Brain microvascular endothelial cell (primary cell): ENCODE measurements at regions not wholly inside any gene's neighbourhood (a gene's known extent, or its start where the extent isn't known, plus 50 kb on each side); places are given as distances from the start of the nearest gene placed in this dataset.
"Not testable (repeated sequence)": the region's sequence is repeated elsewhere in the genome, so short reads cannot be mapped to it uniquely, and the experiment has no call there.

Experiments
- DNase-seq: peaks from one replicate; pipeline ENCODE4 v3.0.0-alpha.2; 2020
- H3K27ac ChIP-seq: fragments of 250-450 bp; sonication (Bioruptor Pico); 2 replicates; pipeline ENCODE4 v1.5.1; 2020; ENCODE audit warnings: mild to moderate bottlenecking, moderate library complexity
- H3K27me3 ChIP-seq: fragments of 250-450 bp; sonication (Bioruptor Pico); replicated peaks from 2 replicates; pipeline ENCODE4 v1.5.1; 2020; ENCODE audit warnings: mild to moderate bottlenecking
- H3K36me3 ChIP-seq: fragments of 250-450 bp; sonication (Bioruptor Pico); replicated peaks from 2 replicates; pipeline ENCODE4 v1.5.1; 2020; ENCODE audit warnings: mild to moderate bottlenecking
- H3K4me3 ChIP-seq: 2 replicates; pipeline ENCODE4 v1.5.1; 2011; ENCODE audit warnings: low read depth, mild to moderate bottlenecking, control low read depth, low read length, moderate library complexity
- CTCF ChIP-seq: IDR thresholded peaks from 2 replicates; pipeline ENCODE4 v1.5.1; 2011; ENCODE audit warnings: low read depth, mild to moderate bottlenecking, moderate library complexity, low read length, control low read depth, inconsistent platforms; ENCODE audit errors: missing control alignments
- in situ Hi-C: cut with HindIII; loops from 2 replicates; pipeline ENCODE4 v1.10.0; 2017; ENCODE audit warnings: low sequenced_read_pairs, low pct_ligation_motif_present

DNA sequence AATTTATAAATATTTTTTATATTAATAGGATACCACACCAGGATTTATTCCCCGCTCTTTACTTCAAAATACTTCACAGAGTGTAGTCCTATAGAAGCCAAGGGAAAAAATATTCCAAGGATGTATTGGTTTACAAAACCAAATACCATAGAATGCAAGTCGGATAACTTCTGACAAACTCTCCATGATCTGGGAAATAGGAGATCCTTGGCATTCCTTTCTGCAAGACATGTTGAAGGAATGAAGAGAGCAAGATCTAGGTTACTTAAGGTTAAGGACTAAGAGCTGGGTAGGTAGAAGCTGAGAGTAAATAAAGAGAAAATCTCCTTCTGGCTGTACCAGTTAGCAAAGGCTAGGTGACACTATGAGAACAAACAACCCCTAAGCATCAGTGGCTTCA, 141.2 kb downstream of the LRATD1 start:
- H3K27me3 ChIP-seq, result no peaks in the 10 kb centered on the region
- TF ChIP-seq CTCF, result no peak
- H3K27ac ChIP-seq, result no peak overlapping the region
- DNase-seq, result no peak
- H3K4me3 ChIP-seq, result no peak overlapping the region
- no peaks in the 10 kb centered on the region for H3K36me3 ChIP-seq
- in situ Hi-C loops, result no loop called here

DNA sequence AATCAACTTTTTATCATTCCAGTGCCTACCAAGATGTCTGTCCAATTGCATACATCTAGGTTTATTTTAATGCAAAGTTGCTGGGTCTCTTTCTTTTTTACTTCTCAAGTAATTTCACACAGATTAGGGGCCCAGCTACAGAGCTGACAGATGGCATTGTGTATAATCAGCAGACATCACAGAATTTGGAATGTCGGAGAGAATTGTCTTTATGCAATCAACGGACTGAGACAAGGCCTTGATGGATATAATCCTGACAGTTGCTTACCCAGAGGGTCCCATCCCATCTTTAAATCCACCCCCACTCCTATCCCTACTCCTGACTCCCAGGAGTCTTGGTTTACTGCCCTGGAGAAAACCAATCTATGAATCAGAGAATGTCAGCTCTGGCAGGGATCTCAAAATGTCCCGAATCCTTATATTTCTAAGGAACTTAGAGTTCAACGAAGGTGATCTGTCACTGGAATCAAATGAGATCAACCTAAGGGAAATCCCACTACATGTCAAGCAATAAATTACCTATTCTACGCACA, 142.0 kb downstream of the LRATD1 start:
- no peak for TF ChIP-seq CTCF
- Histone ChIP-seq H3K27ac (no peak overlapping the region), H3K4me3 (no peak overlapping the region), H3K36me3 (no peaks in the 10 kb centered on the region), H3K27me3 (no peaks in the 10 kb centered on the region)
- no peak for DNase-seq
- in situ Hi-C loops, result no loop called here

DNA sequence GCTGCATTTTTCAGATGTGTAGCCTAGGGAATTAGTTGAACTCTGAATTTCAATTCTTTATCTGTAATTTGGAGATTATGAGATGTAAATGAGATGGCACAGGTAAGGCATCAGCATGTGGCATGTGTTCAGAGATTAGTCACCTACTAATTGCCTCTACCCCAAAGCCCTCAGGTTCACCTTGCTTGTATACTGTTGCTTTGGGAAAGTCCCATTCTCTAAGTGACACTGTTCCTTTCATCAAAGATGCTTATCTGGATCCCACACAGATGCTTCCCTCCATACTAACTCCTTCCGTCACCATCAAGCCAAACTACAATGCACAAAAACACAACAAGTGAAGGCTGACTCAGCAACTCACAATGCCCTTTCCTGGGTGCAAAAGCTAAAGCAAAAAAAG, 143.7 kb downstream of the LRATD1 start:
- Histone ChIP-seq H3K27me3 (no peaks in the 10 kb centered on the region), H3K27ac (no peak overlapping the region), H3K36me3 (no peaks in the 10 kb centered on the region), H3K4me3 (no peak overlapping the region)
- TF ChIP-seq CTCF, result no peak
- in situ Hi-C loops, result no loop called here
- no peak for DNase-seq

DNA sequence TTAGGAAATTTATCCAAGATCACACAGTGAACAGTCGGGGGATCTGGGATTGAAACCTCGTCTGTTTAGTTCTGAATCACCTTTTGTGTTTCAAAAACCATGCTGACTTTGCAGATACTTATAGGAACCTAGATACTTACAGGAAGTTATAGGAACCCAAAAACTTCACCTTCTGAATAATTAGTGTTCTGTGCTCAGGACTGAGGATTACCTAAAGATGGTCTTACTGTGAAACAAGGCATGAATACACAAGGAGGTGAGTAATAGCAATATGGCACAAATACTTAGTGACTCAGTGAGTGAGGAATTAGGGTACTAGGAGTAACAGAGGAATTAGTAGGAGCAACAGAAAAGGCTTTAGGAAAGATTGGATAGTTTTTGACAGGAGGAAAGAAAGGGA, 145.5 kb downstream of the LRATD1 start:
- no peaks in the 10 kb centered on the region for H3K27me3 ChIP-seq
- H3K36me3 ChIP-seq, result no peaks in the 10 kb centered on the region
- H3K4me3 ChIP-seq, result no peak overlapping the region
- DNase-seq, result no peak
- TF ChIP-seq CTCF, result no peak
- no peak overlapping the region for H3K27ac ChIP-seq
- in situ Hi-C loops, result no loop called here

DNA sequence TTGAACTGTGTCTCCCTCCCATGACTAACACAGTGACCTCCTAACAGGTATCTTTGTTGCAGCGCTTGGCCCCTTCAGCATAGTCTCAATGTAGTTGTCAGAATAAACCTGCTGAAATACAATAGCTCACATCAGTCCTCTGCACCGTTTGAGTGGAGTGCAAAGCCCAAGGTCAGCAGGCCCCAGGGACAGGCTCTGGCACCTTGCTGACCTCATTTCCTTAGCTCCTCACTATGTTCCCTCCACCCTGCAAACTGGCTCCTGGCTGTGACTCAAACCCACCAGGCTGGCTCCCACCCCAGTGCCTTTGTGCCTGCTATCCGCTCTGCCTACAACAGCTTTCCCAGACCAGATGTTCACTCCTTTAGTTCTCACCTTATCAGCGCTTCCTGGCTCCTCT, 146.7 kb downstream of the LRATD1 start:
- TF ChIP-seq CTCF, result no peak
- no peak for DNase-seq
- Histone ChIP-seq H3K27me3 (no peaks in the 10 kb centered on the region), H3K4me3 (no peak overlapping the region), H3K36me3 (no peaks in the 10 kb centered on the region), H3K27ac (no peak overlapping the region)
- in situ Hi-C loops, result no loop called here

- TF ChIP-seq CTCF, result no peak
- Histone ChIP-seq H3K4me3 (no peak overlapping the region), H3K27ac (no peak overlapping the region), H3K36me3 (no peaks in the 10 kb centered on the region), H3K27me3 (no peaks in the 10 kb centered on the region)
- DNase-seq, result no peak
- in situ Hi-C loops, result no loop called here
Measured at GRCh38 chr2:14781142-14781541, 148.6 kb downstream of the LRATD1 start.

DNA sequence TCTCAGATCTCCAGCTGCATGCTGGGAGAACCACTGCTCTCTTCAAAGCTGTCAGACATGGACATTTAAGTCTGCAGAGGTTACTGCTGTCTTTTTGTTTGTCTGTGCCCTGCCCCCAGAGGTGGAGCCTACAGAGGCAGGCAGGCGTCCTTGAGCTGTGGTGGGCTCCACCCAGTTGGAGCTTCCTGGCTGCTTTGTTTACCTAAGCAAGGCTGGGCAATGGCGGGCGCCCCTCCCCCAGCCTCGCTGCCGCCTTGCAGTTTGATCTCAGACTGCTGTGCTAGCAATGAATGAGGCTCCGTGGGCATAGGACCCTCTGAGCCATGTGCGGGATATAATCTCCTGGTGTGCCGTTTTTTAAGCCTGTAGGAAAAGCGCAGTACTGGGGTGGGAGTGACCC, 156.3 kb downstream of the LRATD1 start:
- in situ Hi-C loops, H3K4me3 ChIP-seq, DNase-seq, H3K36me3 ChIP-seq, H3K27ac ChIP-seq, H3K27me3 ChIP-seq: not testable (repeated sequence)
